ENCODE measurements at regions not wholly inside any gene's neighbourhood (a gene's known extent, or its start where the extent isn't known, plus 50 kb on each side); places are given as distances from the start of the nearest gene placed in this dataset.

DNA sequence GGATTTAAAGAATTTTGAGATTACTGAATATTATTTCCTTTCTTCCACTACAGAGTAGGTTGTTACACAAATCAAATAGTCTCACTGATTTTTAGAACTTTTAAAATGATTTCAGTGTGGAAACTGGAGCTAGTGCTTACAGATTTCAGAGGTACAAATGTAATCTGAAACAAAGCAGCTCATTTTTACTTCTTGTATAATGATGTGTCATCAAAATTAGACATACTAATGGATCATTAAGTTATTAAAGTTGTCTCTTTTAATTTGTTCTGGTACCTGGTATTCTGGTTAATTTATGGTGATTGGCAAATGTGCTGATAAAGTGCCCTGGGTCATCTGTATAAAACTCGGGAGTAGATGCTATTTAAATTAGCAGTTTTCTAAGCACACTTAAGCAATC, 1528.3 kb downstream of the RPA4 start:
- TF ChIP-seq POLR2A (IDR thresholded peaks at IDR 0.05; ENCODE audit: borderline replicate concordance, extremely low read depth, insufficient read depth, insufficient read length) = no peak
- TF ChIP-seq CEBPB (IDR thresholded peaks at IDR 0.05; ENCODE audit: low read depth) = no peak
- TF ChIP-seq, protein P1, sequence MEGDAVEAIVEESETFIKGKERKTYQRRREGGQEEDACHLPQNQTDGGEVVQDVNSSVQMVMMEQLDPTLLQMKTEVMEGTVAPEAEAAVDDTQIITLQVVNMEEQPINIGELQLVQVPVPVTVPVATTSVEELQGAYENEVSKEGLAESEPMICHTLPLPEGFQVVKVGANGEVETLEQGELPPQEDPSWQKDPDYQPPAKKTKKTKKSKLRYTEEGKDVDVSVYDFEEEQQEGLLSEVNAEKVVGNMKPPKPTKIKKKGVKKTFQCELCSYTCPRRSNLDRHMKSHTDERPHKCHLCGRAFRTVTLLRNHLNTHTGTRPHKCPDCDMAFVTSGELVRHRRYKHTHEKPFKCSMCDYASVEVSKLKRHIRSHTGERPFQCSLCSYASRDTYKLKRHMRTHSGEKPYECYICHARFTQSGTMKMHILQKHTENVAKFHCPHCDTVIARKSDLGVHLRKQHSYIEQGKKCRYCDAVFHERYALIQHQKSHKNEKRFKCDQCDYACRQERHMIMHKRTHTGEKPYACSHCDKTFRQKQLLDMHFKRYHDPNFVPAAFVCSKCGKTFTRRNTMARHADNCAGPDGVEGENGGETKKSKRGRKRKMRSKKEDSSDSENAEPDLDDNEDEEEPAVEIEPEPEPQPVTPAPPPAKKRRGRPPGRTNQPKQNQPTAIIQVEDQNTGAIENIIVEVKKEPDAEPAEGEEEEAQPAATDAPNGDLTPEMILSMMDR (IDR thresholded peaks at IDR 0.05 in 2 of 3, conservative IDR thresholded peaks at IDR 0.05 in 1 of 3; ENCODE audit: borderline replicate concordance in 1 of 3, insufficient read depth in 1 of 3, low read depth in 2 of 3, low read length in 2 of 3) = no peak
- TF ChIP-seq POLR2AphosphoS5 (IDR thresholded peaks at IDR 0.05; ENCODE audit: low read depth, low read length) = no peak

All from HCT116 (cell line).